Effector CD4-positive, alpha-beta T cell (primary cell): ENCODE measurements at regions not wholly inside any gene's neighbourhood (a gene's known extent, or its start where the extent isn't known, plus 50 kb on each side); places are given as distances from the start of the nearest gene placed in this dataset.

Experiments
- DNase-seq: peaks from one replicate; pipeline ENCODE4 v3.0.0-alpha.2; 2020

DNA sequence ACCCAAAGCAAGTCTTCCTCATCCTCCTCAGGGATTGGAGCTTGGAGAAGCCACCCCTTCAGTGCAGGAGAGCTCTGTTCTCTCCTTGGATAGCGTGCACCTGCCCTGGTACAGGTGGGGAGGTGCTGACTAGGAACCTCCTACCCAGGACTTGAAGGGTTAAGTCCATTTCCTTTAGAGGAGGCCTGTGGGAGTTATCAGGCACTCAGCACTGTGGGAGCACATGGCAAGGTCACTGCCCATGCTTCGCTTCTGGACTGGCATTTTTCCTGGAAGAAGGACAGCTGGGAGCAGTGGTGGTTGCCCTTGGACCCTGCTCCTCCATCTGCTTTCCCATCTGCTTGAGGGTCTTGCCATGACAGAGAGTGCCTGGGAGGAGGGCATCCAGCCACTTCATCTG is 142.8 kb downstream of the CXCL12 start:
- DNase-seq: no peak

DNA sequence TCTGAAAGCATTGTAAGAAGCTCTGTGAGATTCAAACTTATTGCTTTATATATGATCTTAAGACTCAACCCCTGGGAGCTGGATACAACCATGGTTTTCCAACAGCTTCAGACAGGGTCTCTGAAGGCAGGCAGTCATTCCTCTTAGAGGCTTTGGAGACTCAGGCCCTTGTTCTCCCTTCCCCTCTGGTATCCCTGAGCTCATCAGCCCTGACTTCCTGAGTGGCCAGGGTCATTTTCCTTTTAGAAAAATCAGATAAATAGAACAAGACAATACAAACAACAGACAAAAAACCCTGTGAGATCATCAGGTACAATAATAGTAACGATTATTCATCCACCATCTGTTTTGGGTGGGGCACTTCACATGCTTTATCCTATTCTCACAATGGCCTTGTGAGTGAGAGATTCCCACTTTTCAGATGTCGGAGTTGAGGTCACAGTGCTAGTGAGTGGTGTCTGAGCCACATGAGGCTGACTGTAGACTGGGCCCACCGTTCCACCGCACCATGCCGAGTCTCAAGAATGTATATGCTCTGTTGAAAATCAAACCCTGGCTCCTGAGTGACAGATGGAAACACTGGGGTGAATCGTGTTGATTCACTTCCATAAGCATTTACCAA is 144.2 kb downstream of the CXCL12 start:
- DNase-seq: no peak

DNA sequence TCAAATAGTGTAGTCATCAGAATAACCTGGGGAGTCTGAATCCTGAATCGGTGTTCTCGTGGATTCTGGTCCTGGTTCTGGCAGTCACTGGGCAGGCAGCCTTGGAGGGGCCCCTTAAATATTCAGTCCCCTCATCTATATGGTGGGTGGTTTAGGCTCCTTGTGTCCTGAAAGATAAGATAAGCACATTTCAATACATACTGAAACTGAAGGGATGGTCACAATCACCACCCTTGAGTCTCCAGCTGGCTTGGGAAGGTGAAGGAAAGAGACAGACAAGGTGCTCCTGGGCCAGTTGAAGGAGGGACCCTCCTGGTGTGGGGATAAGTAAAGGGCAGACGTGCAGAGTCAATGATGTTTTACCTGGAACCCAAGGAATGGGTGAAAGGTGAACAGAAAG is 146.7 kb downstream of the CXCL12 start:
- no peak for DNase-seq

DNA sequence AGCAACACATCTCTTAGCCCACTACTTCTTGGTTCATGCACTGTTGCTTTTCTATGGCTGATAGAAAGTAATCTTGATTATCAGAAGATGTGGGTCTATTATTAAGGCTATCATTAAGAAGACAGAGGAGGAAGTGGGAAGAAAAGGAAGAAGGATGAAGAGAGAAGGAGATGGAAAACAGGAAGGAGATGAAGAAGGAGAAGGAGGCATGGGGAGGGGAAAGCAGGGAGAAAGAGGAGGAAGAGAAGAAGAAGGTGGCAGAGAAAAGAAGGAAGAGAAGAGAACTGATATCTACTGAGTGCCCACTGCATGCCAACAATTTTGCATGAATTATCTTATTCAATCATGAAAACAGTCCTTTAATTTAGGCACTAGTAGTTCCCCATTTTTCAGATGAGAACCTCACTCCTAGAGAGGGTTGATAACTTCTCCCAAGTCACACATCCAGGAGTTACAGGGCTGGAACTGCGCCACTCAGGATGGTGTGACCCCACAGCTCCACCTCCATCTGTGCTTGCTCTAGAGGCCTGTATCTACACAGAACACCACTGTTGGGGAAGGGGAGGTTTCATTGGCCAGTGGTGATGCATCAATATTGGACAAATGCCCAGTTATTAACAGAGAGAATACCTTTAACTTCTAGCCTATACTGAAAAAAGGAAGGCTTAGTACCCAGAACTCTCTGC is 147.4 kb downstream of the CXCL12 start:
- DNase-seq: no peak

DNA sequence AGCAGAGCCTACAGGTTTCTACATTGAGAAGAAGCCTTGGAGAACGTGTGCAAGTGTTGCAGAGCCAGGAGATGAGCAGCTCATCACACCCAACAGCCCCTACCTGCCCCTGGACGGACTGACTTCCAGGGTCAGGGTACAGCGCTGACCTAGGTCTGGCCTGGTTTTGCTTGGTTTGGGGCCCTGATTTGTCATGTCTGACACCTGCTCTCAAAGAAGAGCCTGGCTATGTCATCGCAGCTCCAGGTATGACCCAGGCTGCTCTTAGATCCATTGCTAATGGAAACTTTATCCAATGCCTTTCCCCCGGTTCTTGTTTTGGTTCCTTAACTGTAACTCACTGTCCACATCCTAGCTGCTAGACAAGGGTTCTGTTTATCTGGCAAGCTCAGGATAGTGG is 149.5 kb downstream of the CXCL12 start:
- DNase-seq: no peak

DNA sequence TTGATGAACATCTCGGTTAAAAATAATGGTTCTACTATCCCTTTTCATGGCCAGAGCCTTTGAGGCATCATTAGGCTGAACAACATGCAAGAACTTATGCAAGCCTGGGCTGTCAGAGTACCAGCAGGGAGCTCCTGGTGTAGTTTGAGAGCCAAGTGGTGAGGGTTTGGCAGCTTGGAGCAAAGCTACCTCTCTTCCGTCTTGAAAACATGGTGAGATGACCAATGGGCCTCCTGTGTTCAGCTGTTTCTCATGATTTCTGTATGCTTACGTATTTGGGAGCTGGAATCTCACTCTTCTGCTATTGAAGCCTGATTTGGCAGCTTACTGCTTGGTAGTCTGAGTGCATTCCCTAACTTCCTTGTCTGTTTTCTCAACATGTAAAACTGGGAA is 150.4 kb downstream of the CXCL12 start:
- DNase-seq: no peak

DNA sequence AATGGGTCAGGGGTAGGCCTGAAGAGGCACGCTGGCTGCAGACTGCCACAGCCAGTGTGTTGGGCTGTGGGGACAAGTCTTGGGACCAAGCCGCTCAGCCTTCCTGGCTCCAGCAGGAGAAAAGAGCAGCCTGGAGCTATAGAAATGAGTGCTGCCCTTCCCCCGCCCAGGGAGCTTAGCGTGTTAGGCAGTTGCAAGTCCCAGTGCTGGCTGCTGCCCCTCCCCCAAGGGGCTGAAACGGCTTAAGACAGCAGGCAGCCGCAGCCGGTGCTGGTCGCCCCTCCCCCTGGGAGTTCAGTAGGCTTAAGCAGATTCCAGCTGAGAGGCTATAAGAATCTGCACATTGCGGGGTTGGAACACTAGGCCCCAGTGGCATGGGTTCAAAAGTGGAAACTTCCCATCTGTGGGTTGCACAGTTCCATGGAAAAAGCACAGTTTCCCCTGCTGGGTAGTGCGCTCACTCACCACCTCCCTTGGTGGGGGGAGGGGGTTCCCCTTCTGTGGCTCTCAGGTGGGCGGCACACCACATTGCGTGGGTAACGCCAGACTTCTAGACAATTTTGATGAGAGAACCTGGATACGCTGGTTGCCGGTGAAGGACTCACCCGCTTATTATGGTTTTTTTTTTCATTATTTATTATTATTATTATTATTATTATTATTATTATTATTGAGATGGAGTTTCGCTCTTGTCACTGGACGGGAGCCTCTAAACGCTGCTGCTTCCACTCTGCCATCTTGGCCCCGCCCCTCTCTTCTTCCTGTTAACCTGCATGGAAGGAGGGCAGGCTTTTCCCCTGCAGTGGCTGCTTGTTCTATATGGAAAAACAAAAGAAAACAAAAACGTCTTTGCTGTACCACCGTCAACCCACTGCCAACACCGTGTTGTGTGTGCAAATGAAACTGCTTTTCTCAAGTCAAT is 151.1 kb downstream of the CXCL12 start:
- DNase-seq: no peak

DNA sequence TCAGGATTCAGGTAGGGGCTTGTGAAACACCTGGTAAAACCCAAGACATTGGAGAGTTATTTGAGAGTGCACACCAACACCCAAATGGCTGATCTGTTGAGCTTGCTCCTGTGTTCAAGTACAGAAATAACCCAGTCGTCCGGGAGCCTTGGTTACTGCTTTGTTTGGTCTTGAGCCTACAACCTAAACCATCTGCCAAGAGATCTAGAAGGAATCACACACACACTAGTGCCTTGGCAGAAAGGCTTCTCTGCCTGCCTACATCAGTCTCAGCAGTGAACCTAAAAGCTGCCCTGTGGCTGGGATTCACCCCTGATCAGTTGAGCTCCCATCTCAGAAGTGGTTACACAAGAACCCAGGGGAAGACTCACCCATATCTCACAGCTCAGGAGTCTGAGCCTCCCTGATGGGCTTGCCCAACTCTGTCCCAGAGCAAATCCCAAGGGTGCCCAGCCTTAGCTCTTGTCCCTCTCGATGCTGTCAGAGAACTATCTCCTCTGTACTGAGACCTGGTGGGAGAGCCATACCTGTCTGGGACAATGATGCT is 167.6 kb downstream of the CXCL12 start:
- DNase-seq: no peak

DNA sequence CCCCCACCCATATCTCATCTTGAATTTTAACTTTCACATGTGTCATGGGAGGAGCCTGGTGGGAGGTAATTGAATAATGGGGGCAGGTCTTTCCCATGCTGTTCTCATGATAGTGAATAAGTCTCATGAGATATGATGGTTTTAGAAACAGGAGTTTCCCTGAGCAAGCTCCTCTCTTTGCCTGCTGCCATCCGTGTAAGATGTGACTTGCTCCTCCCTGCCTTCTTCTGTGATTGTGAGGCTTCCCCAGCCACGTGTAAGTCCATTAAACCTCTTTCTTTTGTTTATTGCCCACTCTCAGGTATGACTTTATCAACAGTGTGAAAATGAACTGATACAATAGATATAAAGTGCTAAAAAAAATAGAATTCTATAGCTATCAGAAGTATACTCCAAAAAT is 168.8 kb downstream of the CXCL12 start:
- DNase-seq: no peak

DNA sequence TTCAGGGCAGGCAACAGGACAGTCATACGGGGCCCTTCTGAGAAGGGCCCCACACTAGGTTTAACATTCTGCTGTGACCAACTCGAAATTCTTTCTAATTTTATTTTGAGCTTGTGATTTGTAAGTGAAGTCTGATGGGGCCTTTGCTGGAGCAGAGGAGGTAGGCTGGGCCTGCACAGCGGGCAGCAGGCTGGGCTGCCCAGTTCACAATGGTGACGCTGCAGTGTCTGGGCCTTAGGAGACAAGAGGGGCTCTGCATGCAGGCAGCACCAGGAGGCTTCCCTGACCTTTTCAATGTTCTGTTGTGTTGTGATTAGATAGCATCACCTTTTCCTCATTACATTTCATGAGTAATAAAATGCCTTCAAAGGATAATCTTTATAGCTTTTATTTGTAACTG is 175.1 kb downstream of the CXCL12 start:
- no peak for DNase-seq

DNA sequence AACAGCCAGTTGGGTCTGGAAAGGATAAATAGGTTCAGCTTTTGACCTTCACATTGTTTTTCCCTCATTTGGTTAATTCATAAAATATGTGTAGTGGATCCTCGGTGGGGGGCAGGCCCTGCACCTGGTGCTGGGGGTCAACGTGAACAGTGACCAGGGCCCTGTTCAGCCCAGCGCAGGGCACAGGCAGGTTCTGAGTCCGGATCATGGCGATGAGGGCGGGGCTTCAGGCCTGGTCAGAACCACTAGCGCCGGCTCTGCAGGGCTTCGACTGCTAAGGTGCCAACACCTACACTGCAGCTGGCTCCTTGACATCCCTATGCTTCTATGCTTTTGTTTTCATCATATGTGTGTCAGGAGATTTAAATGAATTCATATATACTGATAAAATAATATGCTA is 177.7 kb downstream of the CXCL12 start:
- DNase-seq: no peak

DNA sequence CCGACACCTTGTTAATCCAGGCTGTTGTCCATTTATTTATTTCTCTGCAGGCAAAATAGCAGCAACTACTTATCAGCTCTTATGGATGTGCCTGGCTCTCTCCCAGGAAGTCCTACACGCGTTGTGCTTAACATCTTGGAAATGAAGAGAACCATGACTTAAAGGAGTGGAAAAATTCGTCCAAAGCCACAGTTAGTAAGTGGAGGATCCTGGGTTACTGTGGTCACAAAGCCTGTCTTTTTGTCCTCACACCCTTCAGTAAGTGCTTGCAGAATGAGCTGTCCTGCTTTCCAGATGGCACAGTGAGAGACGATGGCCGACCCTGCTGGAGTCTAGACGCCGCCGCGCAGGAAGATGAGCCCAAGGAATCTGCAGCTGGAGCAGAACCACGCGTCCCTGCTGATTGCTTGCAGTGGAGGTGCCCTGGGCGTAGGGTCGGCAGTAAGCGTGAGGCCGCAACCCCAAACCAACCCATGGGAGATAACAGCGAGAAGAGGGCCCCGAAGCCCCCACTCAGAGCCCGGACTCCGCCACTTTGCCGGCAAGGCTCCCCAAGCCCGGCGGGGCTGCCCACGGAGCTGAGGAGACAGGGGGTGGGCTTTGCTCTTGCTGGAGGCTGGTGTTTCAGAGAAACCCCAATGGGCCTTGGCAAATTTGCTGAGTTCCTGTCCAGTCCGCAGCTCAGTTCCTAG is 178.6 kb downstream of the CXCL12 start:
- no peak for DNase-seq

DNA sequence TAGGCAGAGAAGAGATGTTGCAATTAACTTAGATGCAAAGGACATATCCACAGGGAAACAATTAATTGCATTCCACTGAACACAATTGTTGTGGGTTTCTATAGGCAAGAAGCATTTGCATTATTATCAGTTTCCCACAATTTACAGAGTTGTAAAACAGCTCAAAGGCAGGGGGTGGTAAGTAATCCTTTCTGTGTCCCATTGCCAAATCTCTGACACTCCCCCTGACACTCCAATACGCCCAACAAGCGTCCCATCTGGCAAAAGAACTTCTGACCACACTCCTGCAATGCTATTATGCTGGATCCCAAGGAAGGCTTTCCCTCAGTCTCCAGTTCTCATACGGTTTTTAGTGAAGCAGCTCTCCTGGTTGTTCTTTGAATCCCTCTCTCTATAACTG is 179.8 kb downstream of the CXCL12 start:
- no peak for DNase-seq

DNA sequence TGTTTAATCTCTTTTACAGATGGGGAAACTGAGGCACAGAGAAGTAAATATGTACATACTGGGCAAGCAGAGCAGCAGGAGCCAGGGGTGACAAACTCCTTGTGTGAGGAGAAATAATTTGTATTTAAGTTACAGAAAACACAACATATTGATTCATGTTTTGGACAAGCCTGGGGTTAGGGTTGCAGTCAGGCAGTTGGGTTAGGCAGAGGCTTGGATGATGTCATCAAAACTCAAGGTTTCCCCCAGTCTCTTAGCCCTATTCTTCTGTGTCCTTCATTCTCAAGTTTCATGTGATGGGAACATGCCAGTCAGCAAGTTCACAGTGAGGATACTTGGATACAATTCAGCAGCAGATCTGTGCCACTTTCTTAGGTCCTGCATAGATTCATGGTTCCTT is 181.4 kb downstream of the CXCL12 start:
- DNase-seq: no peak

DNA sequence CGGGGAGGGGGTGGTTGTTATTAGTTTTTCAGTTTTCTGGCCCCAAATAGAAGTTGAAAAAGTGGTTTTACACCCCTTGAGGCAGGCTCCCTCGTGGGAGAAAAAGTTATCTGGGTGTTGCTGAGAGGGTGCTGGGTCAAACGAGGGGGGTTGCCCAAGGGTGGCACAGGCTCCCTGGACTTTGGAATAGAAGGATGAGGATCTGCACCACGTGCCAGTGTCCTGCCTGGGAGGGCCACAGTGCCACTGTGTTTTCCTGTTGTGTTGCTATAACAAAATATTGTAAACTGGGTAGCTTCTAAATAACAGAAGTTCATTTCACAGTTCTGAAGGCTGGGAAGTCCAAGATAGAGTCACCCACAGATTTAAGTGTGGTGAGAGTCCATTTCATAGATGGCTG is 181.9 kb downstream of the CXCL12 start:
- no peak for DNase-seq

DNA sequence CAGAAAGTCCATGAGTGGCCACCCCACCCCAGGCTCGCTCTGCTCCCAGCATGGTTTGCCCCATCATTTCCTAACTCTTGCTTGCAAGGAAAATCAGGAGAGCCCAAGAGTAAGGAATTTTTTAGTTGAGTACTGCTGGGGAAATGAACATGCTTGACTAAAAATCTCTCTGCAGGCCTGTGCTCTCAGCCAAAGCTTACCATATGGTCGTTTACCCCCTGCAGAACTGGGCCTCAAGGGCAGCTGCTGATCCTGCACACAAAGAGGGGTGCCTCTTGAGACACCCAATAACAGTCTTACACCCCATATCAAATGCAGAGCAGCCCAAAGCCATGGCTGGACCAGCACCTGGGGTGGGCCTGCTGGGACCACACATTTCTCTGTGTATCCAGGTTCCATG is 183.2 kb downstream of the CXCL12 start:
- no peak for DNase-seq

DNA sequence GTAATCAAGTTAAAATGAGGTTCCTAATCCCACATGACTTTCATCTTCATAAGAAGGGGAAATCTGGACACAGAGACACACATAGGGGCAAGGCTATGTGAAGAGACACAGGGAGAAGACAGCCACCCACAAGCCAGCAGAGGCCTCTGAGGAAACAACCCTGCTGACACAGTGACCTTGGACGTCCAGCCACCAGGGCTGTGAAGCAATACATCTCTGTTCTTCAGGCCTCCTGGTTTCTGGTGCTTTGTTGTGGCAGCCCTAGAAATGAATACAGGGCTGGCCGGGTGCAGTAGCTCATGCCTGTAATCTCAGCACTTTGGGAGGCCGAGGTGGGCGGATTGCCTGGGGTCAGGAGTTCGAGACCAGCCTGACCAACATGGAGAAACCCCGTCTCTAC is 183.9 kb downstream of the CXCL12 start:
- DNase-seq: no peak

DNA sequence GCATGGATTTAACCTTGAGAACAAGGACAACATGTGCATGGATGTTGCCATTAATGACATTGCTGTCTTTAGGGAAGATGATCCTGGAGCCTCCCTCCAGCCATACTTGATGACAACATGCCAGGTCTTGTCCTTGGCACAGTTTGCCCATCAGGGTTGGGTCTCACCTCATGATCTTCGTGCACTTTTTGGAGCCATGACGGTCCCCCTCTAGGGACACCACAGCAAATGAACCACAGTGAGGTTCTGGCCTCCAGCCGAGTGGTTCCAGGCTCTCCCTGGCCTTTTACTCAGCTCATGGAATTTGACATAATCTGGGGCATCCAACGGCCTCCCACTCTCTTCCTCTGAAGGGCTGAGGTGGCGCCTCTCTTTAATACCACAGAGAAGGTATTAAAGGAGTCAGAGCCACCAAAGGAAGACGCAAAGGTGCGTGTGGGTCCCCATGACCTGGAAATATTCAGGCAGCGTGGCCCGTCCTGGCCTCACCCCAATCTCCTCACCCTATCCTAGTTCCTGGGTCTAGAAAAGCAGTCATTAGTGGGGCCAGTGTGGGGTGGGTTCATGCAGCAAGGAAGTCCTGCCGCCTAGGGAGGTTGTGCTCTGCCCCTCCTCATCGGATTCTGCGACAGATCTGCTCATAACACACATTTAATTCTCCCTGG is 184.8 kb downstream of the CXCL12 start:
- no peak for DNase-seq

DNA sequence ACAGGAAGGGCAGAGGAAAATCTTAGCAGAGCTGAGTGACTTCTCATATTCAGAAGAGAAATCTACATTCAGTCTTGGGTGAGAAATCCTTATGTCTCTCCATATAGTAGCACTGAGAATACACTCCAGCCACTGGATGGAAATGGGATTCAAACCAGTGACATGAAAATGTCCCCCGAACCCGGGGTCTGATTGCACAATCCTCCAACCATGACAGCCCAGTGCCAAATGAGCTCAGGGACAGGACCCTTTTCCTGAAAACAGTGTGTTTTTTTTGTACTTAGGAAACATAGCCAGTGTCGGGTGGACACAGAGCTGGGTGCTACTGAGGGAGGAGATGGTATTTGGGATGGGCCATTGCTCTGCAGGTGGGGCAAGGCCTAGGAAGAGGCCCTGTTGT is 185.6 kb downstream of the CXCL12 start:
- DNase-seq: no peak

DNA sequence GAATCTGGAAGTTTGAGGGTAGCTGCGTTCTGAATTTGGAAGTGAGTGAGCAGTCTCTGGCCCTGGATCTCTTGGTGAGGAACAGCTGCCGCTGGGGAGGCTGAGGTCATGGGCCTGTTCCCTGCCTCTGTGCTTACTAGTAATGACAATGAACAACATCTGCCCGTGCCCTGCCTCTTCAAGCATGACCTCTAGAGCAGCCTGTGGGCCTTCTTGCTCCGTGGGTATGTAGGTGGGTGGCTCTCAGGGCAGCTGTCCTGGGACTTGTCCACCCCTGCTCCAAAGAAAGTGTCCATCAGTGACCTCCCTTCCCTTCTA is 186.2 kb downstream of the CXCL12 start:
- DNase-seq: no peak

DNA sequence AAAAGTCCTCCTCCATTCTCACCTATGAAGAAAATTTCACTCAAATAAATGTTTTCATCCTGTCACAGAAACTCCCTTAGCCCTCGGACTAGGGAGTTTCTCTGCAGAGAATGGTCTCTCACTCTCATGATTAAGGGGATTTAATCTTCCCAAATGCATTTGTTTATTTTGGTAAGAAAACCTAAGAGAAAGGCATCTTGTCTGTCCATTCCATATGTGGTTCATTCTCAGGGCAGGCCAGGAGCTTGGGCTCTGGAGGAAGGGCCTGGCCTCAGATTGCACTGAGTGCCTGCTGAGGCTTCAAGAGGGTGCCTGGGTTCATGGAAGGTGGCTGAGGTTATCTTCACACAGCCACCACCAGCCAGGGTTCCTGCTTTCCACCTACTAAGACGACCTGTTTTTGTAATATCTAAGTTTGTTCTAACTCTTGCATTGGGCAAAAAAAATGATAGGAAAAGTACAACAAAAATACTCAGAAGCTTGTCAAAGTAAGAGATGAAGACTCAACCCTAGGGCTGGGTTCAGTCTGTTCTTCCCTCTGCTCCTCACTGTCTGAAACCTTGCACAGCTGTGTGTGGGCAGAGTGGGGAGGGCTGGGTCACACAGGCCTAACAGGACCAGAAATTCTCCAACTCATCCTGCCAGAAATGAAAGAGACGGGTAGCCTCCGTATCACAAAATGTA is 186.7 kb downstream of the CXCL12 start:
- DNase-seq: no peak

DNA sequence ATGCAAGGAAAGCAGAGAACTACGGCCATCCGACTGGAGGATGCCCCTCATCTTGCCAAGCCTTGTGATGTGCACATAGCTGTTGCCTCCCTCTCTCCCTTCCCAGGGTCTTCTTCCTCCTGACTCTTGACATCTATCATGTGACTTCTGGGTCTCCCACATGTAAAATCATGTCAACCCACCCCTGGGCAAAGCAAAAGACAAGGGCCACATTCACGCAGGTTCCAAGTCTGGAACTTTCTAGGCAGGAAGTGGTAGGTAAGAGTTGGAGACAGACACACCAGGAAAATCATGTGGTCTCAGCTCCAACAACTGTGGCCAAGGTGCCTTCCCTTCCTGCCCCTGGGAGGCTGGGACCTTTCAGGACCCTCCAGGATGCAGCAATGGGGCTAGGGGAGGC is 187.3 kb downstream of the CXCL12 start:
- no peak for DNase-seq
